ENCODE measurements at regions not wholly inside any gene's neighbourhood (a gene's known extent, or its start where the extent isn't known, plus 50 kb on each side); places are given as distances from the start of the nearest gene placed in this dataset.

GRCh38 chr5:58334035-58334434 lies 125.9 kb downstream of the PLK2 start:
- TF ChIP-seq, protein P1, sequence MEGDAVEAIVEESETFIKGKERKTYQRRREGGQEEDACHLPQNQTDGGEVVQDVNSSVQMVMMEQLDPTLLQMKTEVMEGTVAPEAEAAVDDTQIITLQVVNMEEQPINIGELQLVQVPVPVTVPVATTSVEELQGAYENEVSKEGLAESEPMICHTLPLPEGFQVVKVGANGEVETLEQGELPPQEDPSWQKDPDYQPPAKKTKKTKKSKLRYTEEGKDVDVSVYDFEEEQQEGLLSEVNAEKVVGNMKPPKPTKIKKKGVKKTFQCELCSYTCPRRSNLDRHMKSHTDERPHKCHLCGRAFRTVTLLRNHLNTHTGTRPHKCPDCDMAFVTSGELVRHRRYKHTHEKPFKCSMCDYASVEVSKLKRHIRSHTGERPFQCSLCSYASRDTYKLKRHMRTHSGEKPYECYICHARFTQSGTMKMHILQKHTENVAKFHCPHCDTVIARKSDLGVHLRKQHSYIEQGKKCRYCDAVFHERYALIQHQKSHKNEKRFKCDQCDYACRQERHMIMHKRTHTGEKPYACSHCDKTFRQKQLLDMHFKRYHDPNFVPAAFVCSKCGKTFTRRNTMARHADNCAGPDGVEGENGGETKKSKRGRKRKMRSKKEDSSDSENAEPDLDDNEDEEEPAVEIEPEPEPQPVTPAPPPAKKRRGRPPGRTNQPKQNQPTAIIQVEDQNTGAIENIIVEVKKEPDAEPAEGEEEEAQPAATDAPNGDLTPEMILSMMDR (IDR thresholded peaks at IDR 0.05; ENCODE audit: low read length), result no peak
- TF ChIP-seq EZH2 (optimal IDR thresholded peaks at IDR 0.05; ENCODE audit: low read depth, low read length), result no peak

Measured in MM.1S (cell line).